ENCODE measurements at regions not wholly inside any gene's neighbourhood (a gene's known extent, or its start where the extent isn't known, plus 50 kb on each side); places are given as distances from the start of the nearest gene placed in this dataset.

- WGBS (ENCODE audit: low lambda C conversion rate, missing lambda C conversion rate) = 85% methylated on average over 1 of the region's 1 CpG
- H3K9me2 ChIP-seq (replicated peaks; ENCODE audit: insufficient read depth) = no peaks in the 10 kb centered on the region
- no peak for DNase-seq (ENCODE audit: low spot score)
- H3K27ac ChIP-seq = no peak overlapping the region
- H3K27me3 ChIP-seq = peaks cover 9% of the 10 kb centered on the region
- H3K4me2 ChIP-seq = no peak overlapping the region
- H3K4me1 ChIP-seq (ENCODE audit: insufficient read depth) = no peaks in the 10 kb centered on the region
- H3K9me3 ChIP-seq (ENCODE audit: low read depth) = no peaks in the 10 kb centered on the region
- no peak overlapping the region for H2AFZ ChIP-seq
- TF ChIP-seq CTCF (IDR thresholded peaks at IDR 0.05; ENCODE audit: poor library complexity) (no peak), EZH2phosphoT487 (IDR thresholded peaks at IDR 0.05; ENCODE audit: low read depth, severe bottlenecking, unreplicated experiment) (no peak), EZH2 (IDR thresholded peaks at IDR 0.05; ENCODE audit: borderline replicate concordance) (no peak)
- H3K4me3 ChIP-seq = no peak overlapping the region
- H3K36me3 ChIP-seq (replicated peaks; ENCODE audit: insufficient read depth, low read depth) = no peaks in the 10 kb centered on the region
- no peaks in the 10 kb centered on the region for H3K79me2 ChIP-seq
- no peaks in the 10 kb centered on the region for H4K20me1 ChIP-seq (ENCODE audit: insufficient read depth, poor library complexity, severe bottlenecking)
Measured at GRCh38 chr2:176479961-176480360, 210.7 kb downstream of the MTX2 start.

GRCh38 chr2:176482107-176482506 lies 212.9 kb downstream of the MTX2 start:
- H3K4me2 ChIP-seq = no peak overlapping the region
- H3K9me3 ChIP-seq (ENCODE audit: low read depth) = no peaks in the 10 kb centered on the region
- H3K27ac ChIP-seq = no peak overlapping the region
- H3K27me3 ChIP-seq = peaks cover 9% of the 10 kb centered on the region
- H3K36me3 ChIP-seq (replicated peaks; ENCODE audit: insufficient read depth, low read depth) = no peaks in the 10 kb centered on the region
- no peak overlapping the region for H2AFZ ChIP-seq
- DNase-seq (ENCODE audit: low spot score) = no peak
- no peaks in the 10 kb centered on the region for H3K79me2 ChIP-seq
- no peaks in the 10 kb centered on the region for H3K9me2 ChIP-seq (replicated peaks; ENCODE audit: insufficient read depth)
- no peaks in the 10 kb centered on the region for H3K4me1 ChIP-seq (ENCODE audit: insufficient read depth)
- TF ChIP-seq CTCF (IDR thresholded peaks at IDR 0.05; ENCODE audit: poor library complexity) (no peak), EZH2 (IDR thresholded peaks at IDR 0.05; ENCODE audit: borderline replicate concordance) (no peak), EZH2phosphoT487 (IDR thresholded peaks at IDR 0.05; ENCODE audit: low read depth, severe bottlenecking, unreplicated experiment) (no peak)
- 71% methylated on average over 3 of the region's 3 CpGs for WGBS (ENCODE audit: low lambda C conversion rate, missing lambda C conversion rate)
- no peaks in the 10 kb centered on the region for H4K20me1 ChIP-seq (ENCODE audit: insufficient read depth, poor library complexity, severe bottlenecking)
- no peak overlapping the region for H3K4me3 ChIP-seq

GRCh38 chr2:176483476-176483875 lies 214.2 kb downstream of the MTX2 start:
- Histone ChIP-seq H4K20me1 (ENCODE audit: insufficient read depth, poor library complexity, severe bottlenecking) (no peaks in the 10 kb centered on the region), H3K9me3 (ENCODE audit: low read depth) (no peaks in the 10 kb centered on the region), H3K27ac (no peak overlapping the region), H3K4me3 (no peak overlapping the region), H3K9me2 (replicated peaks; ENCODE audit: insufficient read depth) (no peaks in the 10 kb centered on the region), H3K79me2 (no peaks in the 10 kb centered on the region), H3K4me2 (no peak overlapping the region), H3K36me3 (replicated peaks; ENCODE audit: insufficient read depth, low read depth) (no peaks in the 10 kb centered on the region), H3K27me3 (peaks cover 3% of the 10 kb centered on the region), H2AFZ (no peak overlapping the region), H3K4me1 (ENCODE audit: insufficient read depth) (no peaks in the 10 kb centered on the region)
- no peak for TF ChIP-seq EZH2phosphoT487 (IDR thresholded peaks at IDR 0.05; ENCODE audit: low read depth, severe bottlenecking, unreplicated experiment)
- TF ChIP-seq EZH2 (IDR thresholded peaks at IDR 0.05; ENCODE audit: borderline replicate concordance) = no peak
- TF ChIP-seq CTCF (IDR thresholded peaks at IDR 0.05; ENCODE audit: poor library complexity) = no peak
- 62% methylated on average over 7 of the region's 7 CpGs for WGBS (ENCODE audit: low lambda C conversion rate, missing lambda C conversion rate)
- DNase-seq (ENCODE audit: low spot score) = no peak
